GM18517 (cell line): ENCODE measurements at regions not wholly inside any gene's neighbourhood (a gene's known extent, or its start where the extent isn't known, plus 50 kb on each side); places are given as distances from the start of the nearest gene placed in this dataset.

Experiments used
- ATAC-seq: cut with Tn5 transposase; IDR thresholded peaks from one replicate; pipeline ENCODE4 v1.9.1; 2021; ENCODE audit warnings: mild to moderate bottlenecking, moderate library complexity; ENCODE audit not compliant: unreplicated experiment

GRCh38 chr9:79173932-79174331, 397.8 kb upstream of the TLE4 start:
- ATAC-seq = no peak

DNA sequence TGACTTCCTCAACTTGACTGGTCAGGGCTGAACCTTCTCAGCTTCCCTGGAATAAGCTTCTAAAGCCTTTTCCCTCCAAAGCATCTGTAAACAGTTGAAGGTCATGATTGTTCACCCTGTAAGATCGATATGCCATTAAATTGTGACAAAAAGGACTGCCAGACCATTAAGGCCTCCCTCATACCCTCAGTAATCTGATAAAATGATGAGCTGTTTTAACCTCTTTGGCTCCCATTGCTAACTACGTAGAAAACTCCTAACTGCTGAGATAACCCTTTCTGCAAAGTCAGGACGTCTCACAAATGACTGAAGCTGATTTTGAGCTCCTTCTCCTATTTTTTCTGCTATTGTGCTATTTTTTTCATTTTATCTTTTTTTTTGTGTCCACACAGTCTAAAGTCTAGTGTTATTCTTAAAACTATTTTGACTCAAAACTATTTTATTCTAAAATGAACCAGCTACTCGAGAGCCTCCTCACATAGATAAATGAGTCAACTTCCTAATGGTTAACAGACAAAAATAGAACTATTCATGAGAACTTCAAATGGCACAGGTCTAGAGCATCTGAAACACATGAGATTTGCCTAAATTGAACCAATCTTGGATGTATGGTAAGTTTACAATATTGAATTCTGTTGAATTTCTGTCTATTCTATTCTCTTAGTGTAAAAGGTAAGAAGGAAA, 395.6 kb upstream of the TLE4 start:
- ATAC-seq = no peak

DNA sequence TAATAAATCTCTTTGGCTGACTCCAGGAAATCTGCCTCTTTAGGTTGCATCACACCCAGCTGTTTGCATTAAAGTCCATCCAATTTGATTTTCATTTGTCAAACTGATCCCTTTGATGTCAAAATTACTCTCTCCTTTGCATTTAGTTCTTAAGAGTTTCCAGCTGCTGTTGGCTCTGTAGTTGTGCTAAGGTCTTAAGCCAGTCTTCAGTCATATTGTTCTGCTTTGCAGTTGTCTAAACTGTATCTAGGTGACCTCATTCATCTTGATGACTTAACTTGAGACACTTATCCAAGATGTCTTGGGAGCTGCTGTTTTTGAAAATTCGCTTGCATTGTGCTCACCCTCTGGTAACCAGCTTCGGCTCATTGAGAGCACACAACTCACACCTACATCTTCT, 386.9 kb upstream of the TLE4 start:
- no peak for ATAC-seq

- no peak for ATAC-seq
Observed at GRCh38 chr9:79185866-79186265, 385.9 kb upstream of the TLE4 start.

DNA sequence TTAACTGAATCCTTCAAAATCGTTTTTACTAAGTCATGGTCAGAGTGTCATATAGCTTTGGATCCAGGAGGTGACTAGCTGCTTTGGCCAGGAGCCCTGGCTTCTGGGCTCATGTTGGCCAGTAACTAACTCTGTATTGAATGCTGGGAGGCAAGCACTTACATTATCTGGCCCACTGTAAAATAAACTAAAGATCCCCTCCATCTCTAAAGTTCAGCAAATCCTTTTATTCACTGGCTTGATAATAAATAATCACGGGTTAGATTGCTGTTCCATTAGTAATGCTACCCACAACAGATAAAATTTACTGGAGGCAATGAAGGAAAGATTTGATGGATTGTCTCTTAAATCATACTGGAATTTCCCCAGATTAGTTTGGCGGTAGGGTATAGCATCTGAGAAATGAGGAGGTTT, 382.2 kb upstream of the TLE4 start:
- ATAC-seq = no peak

DNA sequence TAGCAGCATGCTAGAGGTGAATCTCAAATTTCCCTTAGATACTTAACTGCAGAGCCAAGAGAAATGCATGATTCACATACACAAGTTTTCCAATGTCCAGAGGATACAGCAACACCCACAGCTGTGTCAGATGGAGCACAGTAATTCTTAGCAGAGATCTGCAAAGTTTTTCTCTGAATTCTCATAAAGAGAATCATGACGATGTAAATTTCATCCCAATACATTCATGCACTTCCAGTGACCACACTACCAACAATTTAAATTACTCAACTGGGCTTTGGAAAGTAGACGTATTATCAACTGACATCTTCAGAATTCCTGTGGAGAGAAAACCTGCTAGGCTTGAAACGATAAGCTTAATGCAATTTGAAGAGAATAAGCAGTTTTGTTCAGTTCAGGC, 378.8 kb upstream of the TLE4 start:
- no peak for ATAC-seq

GRCh38 chr9:79193501-79194223, 378.1 kb upstream of the TLE4 start:
- ATAC-seq = no peak

GRCh38 chr9:79195879-79196278, 375.9 kb upstream of the TLE4 start:
- ATAC-seq = no peak

GRCh38 chr9:79196606-79197005, 375.2 kb upstream of the TLE4 start:
- ATAC-seq = no peak

DNA sequence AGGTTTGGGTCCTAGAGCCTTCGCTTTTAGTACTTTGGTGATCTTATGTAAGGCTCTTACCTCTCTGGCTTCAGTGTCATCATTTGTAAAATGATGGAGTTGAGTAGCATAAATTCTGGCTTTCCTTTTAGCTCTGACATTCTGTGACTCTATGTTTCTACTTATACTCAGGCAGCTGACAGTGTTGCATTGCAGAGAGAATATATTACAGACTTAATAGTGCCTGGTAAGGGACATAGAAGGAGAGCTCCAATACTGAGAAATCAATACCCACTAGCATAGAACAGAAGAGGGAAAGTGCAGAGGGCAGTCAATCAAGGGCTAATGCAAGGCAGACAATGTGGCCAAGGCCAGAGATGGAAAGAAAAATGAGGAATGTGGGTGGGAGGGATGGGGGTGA, 371.4 kb upstream of the TLE4 start:
- no peak for ATAC-seq

- no peak for ATAC-seq
Observed at GRCh38 chr9:79201636-79202035, 370.1 kb upstream of the TLE4 start.

- no peak for ATAC-seq
Observed at GRCh38 chr9:79208791-79209396, 362.9 kb upstream of the TLE4 start.

GRCh38 chr9:79210541-79211243, 361.1 kb upstream of the TLE4 start:
- no peak for ATAC-seq

- no peak for ATAC-seq
Observed at GRCh38 chr9:79213417-79214125, 358.2 kb upstream of the TLE4 start.

- no peak for ATAC-seq
Observed at GRCh38 chr9:79215821-79216220, 355.9 kb upstream of the TLE4 start.

GRCh38 chr9:79220251-79220650, 351.5 kb upstream of the TLE4 start:
- no peak for ATAC-seq

DNA sequence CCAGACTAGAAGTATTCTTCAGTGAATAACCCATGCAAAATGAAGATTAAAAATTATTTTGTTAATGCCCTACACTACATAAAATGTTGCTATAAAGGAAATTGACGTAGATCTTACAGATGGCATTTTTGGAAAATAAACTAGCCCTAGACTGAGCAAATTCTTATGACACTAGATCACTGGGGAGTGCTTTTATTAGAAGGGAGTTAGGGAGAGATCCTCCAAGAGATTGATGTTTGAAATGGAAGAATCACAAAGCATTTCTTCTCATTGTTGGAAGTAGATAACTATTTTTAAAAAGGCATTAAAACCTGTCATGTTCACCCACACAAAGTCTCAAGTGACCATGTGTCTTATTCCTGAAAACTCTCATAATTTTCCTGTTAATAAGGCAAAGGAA, 351.1 kb upstream of the TLE4 start:
- no peak for ATAC-seq

DNA sequence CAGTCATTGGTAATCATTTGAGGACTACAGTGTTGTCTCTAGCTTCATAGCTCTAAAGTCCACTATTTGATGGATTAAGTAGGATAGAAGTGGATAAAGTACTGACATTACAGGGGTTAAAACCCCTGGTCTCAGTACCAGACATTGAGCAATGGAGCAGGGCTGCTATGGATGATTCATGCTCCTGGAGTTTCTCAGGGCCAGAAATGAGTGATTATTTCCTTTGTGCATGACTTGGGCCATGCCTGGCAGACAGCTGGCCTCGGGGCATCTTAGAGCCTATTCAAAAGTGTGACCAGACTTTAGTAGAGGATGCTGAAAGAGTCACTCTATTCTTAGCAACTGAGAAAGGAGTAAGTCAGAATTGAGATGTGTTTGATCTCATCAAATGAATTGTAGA, 350.7 kb upstream of the TLE4 start:
- no peak for ATAC-seq

- no peak for ATAC-seq
Observed at GRCh38 chr9:79222483-79222882, 349.3 kb upstream of the TLE4 start.

DNA sequence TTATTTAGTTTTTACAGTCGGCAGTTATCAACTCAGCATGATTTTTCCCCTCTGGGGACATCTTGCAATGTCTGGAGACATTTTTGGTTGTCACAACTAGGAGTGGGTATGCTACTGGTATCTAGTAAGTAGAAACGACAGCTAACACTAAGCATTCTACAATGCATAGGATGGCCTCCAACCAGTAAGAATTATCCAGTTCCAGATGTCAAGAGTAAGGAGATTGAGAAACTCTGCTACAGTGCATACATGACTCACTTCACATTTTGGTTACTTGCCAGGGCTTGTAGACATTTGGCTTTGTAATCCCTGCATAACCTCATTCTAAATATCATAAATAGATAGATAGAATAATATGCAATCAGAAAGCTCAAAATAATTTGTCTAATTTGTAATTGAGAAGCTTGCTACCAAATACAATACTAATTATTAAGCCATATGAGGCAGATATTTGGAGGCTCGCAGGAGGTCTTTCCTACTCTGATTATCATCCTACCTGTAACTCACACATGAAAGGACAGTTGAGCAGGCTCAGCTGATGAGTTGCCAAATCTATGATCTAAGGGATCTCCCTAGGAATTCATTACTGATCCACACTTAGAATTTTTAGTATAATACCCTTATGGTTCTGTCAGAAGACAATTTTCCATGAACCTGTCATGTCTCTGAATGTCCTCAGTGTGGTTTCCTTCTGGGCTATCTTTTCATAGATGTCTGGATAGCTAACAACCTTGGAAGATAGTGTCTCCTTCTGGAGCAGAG, 346.9 kb upstream of the TLE4 start:
- ATAC-seq = no peak
